ENCODE measurements at regions not wholly inside any gene's neighbourhood (a gene's known extent, or its start where the extent isn't known, plus 50 kb on each side); places are given as distances from the start of the nearest gene placed in this dataset.

GRCh38 chr21:31502537-31503143, 156.9 kb upstream of the SOD1 start:
- H3K36me3 Mint-ChIP-seq = no peaks in the 10 kb centered on the region
- no peaks in the 10 kb centered on the region for H3K9me3 Mint-ChIP-seq
- no peaks in the 10 kb centered on the region for H3K27me3 Mint-ChIP-seq (ENCODE audit: low read depth)
- H3K4me1 Mint-ChIP-seq = peaks cover 48% of the 10 kb centered on the region
- no peak for ATAC-seq
- ChIA-PET CTCF (interaction anchor here (1.3 kb wide), 2 partner anchors 43 to 56 kb away, joined by 3 read pairs; no protein-coding TSS in a partner anchor), POLR2A (interaction anchor here (0.5 kb wide), 1 partner anchor 37 kb away, joined by 4 read pairs; no protein-coding TSS in a partner anchor)
- no peak for DNase-seq (ENCODE audit: low spot score)
- H3K4me3 Mint-ChIP-seq = no peak overlapping the region
- H3K27ac Mint-ChIP-seq = peak overlapping the region; percentile 26; the same call in 1 of the 2 replicates
- no peak for TF ChIP-seq ZNF263 (CRISPR knock-in tag; IDR thresholded peaks at IDR 0.05; ENCODE audit: low read depth)
- TF ChIP-seq, protein P1, sequence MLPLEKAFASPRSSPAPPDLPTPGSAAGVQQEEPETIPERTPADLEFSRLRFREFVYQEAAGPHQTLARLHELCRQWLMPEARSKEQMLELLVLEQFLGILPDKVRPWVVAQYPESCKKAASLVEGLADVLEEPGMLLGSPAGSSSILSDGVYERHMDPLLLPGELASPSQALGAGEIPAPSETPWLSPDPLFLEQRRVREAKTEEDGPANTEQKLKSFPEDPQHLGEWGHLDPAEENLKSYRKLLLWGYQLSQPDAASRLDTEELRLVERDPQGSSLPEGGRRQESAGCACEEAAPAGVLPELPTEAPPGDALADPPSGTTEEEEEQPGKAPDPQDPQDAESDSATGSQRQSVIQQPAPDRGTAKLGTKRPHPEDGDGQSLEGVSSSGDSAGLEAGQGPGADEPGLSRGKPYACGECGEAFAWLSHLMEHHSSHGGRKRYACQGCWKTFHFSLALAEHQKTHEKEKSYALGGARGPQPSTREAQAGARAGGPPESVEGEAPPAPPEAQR (CRISPR knock-in tag; IDR thresholded peaks at IDR 0.05) = no peak
- no peak for TF ChIP-seq CBFB (CRISPR knock-in tag; IDR thresholded peaks at IDR 0.05; ENCODE audit: low read depth)
- TF ChIP-seq PRRX2 (CRISPR knock-in tag; IDR thresholded peaks at IDR 0.05) = no peak

DNA sequence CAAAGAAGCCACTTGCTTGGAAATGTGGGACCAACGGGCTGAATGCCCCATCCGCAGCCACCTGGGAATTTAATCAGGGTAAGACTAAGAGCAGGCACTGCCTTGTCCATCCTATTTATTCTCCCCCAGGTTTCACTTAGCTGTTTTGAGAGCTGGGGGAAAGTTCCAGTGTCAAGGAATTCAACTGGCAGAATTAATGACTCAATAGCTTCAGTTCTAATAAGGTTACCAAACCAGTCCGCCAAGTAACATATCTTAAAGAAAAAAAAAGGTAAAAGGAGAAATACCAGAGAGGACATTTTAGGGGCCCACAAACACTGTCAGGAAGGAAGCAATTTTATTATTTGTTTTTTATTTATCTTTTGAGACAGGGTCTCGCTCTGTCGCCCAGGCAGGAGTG, 157.6 kb upstream of the SOD1 start:
- POLR2A ChIA-PET = interaction anchor here (0.5 to 0.6 kb wide), 2 partner anchors 36 to 86 kb away, joined by 3 to 4 read pairs; no protein-coding TSS in a partner anchor
- no peaks in the 10 kb centered on the region for H3K9me3 Mint-ChIP-seq
- no peaks in the 10 kb centered on the region for H3K36me3 Mint-ChIP-seq
- ATAC-seq = no peak
- H3K4me3 Mint-ChIP-seq = no peak overlapping the region
- DNase-seq (ENCODE audit: low spot score) = no peak
- no peak for TF ChIP-seq ZNF423 (CRISPR knock-in tag; IDR thresholded peaks at IDR 0.05)
- TF ChIP-seq, protein P2, sequence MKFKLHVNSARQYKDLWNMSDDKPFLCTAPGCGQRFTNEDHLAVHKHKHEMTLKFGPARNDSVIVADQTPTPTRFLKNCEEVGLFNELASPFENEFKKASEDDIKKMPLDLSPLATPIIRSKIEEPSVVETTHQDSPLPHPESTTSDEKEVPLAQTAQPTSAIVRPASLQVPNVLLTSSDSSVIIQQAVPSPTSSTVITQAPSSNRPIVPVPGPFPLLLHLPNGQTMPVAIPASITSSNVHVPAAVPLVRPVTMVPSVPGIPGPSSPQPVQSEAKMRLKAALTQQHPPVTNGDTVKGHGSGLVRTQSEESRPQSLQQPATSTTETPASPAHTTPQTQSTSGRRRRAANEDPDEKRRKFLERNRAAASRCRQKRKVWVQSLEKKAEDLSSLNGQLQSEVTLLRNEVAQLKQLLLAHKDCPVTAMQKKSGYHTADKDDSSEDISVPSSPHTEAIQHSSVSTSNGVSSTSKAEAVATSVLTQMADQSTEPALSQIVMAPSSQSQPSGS (CRISPR knock-in tag; IDR thresholded peaks at IDR 0.05; ENCODE audit: borderline replicate concordance, low read depth) = no peak
- TF ChIP-seq PREB (CRISPR knock-in tag; IDR thresholded peaks at IDR 0.05; ENCODE audit: borderline replicate concordance) = no peak
- TF ChIP-seq GRHL2 (CRISPR knock-in tag; IDR thresholded peaks at IDR 0.05; ENCODE audit: insufficient replicate concordance, severe bottlenecking) = no peak
- TF ChIP-seq, protein P3, sequence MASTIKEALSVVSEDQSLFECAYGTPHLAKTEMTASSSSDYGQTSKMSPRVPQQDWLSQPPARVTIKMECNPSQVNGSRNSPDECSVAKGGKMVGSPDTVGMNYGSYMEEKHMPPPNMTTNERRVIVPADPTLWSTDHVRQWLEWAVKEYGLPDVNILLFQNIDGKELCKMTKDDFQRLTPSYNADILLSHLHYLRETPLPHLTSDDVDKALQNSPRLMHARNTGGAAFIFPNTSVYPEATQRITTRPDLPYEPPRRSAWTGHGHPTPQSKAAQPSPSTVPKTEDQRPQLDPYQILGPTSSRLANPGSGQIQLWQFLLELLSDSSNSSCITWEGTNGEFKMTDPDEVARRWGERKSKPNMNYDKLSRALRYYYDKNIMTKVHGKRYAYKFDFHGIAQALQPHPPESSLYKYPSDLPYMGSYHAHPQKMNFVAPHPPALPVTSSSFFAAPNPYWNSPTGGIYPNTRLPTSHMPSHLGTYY (CRISPR knock-in tag; IDR thresholded peaks at IDR 0.05) = no peak
- no peak for TF ChIP-seq USF1 (CRISPR knock-in tag; IDR thresholded peaks at IDR 0.05)
- TF ChIP-seq, protein P4, sequence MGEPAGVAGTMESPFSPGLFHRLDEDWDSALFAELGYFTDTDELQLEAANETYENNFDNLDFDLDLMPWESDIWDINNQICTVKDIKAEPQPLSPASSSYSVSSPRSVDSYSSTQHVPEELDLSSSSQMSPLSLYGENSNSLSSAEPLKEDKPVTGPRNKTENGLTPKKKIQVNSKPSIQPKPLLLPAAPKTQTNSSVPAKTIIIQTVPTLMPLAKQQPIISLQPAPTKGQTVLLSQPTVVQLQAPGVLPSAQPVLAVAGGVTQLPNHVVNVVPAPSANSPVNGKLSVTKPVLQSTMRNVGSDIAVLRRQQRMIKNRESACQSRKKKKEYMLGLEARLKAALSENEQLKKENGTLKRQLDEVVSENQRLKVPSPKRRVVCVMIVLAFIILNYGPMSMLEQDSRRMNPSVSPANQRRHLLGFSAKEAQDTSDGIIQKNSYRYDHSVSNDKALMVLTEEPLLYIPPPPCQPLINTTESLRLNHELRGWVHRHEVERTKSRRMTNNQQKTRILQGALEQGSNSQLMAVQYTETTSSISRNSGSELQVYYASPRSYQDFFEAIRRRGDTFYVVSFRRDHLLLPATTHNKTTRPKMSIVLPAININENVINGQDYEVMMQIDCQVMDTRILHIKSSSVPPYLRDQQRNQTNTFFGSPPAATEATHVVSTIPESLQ (CRISPR knock-in tag; IDR thresholded peaks at IDR 0.05) = no peak
- TF ChIP-seq ZNF232 (CRISPR knock-in tag; IDR thresholded peaks at IDR 0.05) = no peak
- TF ChIP-seq, protein P5, sequence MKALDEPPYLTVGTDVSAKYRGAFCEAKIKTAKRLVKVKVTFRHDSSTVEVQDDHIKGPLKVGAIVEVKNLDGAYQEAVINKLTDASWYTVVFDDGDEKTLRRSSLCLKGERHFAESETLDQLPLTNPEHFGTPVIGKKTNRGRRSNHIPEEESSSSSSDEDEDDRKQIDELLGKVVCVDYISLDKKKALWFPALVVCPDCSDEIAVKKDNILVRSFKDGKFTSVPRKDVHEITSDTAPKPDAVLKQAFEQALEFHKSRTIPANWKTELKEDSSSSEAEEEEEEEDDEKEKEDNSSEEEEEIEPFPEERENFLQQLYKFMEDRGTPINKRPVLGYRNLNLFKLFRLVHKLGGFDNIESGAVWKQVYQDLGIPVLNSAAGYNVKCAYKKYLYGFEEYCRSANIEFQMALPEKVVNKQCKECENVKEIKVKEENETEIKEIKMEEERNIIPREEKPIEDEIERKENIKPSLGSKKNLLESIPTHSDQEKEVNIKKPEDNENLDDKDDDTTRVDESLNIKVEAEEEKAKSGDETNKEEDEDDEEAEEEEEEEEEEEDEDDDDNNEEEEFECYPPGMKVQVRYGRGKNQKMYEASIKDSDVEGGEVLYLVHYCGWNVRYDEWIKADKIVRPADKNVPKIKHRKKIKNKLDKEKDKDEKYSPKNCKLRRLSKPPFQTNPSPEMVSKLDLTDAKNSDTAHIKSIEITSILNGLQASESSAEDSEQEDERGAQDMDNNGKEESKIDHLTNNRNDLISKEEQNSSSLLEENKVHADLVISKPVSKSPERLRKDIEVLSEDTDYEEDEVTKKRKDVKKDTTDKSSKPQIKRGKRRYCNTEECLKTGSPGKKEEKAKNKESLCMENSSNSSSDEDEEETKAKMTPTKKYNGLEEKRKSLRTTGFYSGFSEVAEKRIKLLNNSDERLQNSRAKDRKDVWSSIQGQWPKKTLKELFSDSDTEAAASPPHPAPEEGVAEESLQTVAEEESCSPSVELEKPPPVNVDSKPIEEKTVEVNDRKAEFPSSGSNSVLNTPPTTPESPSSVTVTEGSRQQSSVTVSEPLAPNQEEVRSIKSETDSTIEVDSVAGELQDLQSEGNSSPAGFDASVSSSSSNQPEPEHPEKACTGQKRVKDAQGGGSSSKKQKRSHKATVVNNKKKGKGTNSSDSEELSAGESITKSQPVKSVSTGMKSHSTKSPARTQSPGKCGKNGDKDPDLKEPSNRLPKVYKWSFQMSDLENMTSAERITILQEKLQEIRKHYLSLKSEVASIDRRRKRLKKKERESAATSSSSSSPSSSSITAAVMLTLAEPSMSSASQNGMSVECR (CRISPR knock-in tag; IDR thresholded peaks at IDR 0.05; ENCODE audit: borderline replicate concordance) = no peak
- no peak for TF ChIP-seq ZNF425 (CRISPR knock-in tag; conservative IDR thresholded peaks at IDR 0.05)
- TF ChIP-seq ZNF219 (CRISPR knock-in tag; IDR thresholded peaks at IDR 0.05; ENCODE audit: borderline replicate concordance) = no peak
- TF ChIP-seq ETV6 (CRISPR knock-in tag; IDR thresholded peaks at IDR 0.05) = no peak
- peaks cover 48% of the 10 kb centered on the region for H3K4me1 Mint-ChIP-seq
- no peaks in the 10 kb centered on the region for H3K27me3 Mint-ChIP-seq (ENCODE audit: low read depth)
- CTCF ChIA-PET = interaction anchor here (0.7 to 1.3 kb wide), 4 partner anchors 43 to 393 kb away, joined by 3 read pairs; no protein-coding TSS in a partner anchor
- no peak overlapping the region for H3K27ac Mint-ChIP-seq

Data from WTC11 (cell line).